ENCODE measurements at regions not wholly inside any gene's neighbourhood (a gene's known extent, or its start where the extent isn't known, plus 50 kb on each side); places are given as distances from the start of the nearest gene placed in this dataset.

DNA sequence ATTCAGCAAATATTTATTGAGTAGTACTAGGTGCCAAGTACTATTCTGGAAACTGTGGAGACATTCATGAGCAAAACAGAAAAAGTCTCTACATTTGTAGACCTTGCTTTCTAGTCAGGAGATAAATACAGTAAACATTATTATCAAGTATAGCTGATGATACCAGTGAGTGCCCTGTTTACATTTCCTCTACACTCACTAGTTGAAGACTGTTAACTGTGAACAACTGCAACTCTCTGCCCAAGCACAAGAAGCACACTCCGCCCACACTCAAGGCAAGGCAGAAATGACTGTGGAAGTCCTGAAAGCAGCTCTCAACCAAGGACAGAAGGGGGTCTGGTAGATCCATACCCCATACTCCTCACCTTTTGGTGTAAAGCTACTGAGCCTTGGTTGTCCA lies 837.0 kb downstream of the DIAPH3 start:
- Histone ChIP-seq H3K4me1 (ENCODE audit: control insufficient read depth, insufficient read depth, low read length) (no peaks in the 10 kb centered on the region), H3K27ac (ENCODE audit: extremely low read depth, low read depth, low read length) (no peak overlapping the region), H3K9me3 (ENCODE audit: control insufficient read depth, insufficient read depth, low read depth, low read length) (no peaks in the 10 kb centered on the region), H3K4me3 (ENCODE audit: low read depth, low read length) (no peak overlapping the region), H3K36me3 (ENCODE audit: control insufficient read depth in 2 of 2, insufficient read depth in 1 of 2, low read length in 2 of 2) (no peaks in the 10 kb centered on the region)
- CTCF ChIA-PET: interaction anchor here (1.3 to 1.4 kb wide), 2 partner anchors 8 to 9 kb away, joined by 3 read pairs; no protein-coding TSS in a partner anchor
- TF ChIP-seq, protein P1, sequence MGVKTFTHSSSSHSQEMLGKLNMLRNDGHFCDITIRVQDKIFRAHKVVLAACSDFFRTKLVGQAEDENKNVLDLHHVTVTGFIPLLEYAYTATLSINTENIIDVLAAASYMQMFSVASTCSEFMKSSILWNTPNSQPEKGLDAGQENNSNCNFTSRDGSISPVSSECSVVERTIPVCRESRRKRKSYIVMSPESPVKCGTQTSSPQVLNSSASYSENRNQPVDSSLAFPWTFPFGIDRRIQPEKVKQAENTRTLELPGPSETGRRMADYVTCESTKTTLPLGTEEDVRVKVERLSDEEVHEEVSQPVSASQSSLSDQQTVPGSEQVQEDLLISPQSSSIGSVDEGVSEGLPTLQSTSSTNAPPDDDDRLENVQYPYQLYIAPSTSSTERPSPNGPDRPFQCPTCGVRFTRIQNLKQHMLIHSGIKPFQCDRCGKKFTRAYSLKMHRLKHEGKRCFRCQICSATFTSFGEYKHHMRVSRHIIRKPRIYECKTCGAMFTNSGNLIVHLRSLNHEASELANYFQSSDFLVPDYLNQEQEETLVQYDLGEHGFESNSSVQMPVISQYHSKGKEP (tag by site-specific recombination; IDR thresholded peaks at IDR 0.05): no peak
- TF ChIP-seq KLF9 (tag by site-specific recombination; IDR thresholded peaks at IDR 0.05; ENCODE audit: low read depth) (no peak), ZNF580 (tag by site-specific recombination; IDR thresholded peaks at IDR 0.05) (no peak), ZNF660 (tag by site-specific recombination; IDR thresholded peaks at IDR 0.05) (no peak), REST (tag by site-specific recombination; IDR thresholded peaks at IDR 0.05) (no peak), ZNF2 (tag by site-specific recombination; IDR thresholded peaks at IDR 0.05) (no peak), ZNF280D (tag by site-specific recombination; IDR thresholded peaks at IDR 0.05) (no peak), RBAK (tag by site-specific recombination; IDR thresholded peaks at IDR 0.05) (no peak), ZNF837 (tag by site-specific recombination; IDR thresholded peaks at IDR 0.05) (no peak), SP7 (tag by site-specific recombination; IDR thresholded peaks at IDR 0.05) (no peak), ZNF704 (tag by site-specific recombination; IDR thresholded peaks at IDR 0.05) (no peak)
- TF ChIP-seq, protein P2, sequence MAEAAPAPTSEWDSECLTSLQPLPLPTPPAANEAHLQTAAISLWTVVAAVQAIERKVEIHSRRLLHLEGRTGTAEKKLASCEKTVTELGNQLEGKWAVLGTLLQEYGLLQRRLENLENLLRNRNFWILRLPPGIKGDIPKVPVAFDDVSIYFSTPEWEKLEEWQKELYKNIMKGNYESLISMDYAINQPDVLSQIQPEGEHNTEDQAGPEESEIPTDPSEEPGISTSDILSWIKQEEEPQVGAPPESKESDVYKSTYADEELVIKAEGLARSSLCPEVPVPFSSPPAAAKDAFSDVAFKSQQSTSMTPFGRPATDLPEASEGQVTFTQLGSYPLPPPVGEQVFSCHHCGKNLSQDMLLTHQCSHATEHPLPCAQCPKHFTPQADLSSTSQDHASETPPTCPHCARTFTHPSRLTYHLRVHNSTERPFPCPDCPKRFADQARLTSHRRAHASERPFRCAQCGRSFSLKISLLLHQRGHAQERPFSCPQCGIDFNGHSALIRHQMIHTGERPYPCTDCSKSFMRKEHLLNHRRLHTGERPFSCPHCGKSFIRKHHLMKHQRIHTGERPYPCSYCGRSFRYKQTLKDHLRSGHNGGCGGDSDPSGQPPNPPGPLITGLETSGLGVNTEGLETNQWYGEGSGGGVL (tag by site-specific recombination; IDR thresholded peaks at IDR 0.05): no peak
- TF ChIP-seq, protein P3, sequence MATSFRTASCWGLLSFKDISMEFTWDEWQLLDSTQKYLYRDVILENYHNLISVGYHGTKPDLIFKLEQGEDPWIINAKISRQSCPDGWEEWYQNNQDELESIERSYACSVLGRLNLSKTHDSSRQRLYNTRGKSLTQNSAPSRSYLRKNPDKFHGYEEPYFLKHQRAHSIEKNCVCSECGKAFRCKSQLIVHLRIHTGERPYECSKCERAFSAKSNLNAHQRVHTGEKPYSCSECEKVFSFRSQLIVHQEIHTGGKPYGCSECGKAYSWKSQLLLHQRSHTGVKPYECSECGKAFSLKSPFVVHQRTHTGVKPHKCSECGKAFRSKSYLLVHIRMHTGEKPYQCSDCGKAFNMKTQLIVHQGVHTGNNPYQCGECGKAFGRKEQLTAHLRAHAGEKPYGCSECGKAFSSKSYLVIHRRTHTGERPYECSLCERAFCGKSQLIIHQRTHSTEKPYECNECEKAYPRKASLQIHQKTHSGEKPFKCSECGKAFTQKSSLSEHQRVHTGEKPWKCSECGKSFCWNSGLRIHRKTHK (tag by site-specific recombination; IDR thresholded peaks at IDR 0.05): no peak
- POLR2A ChIA-PET: no interaction called here

Measured in HEK293 (cell line).